ENCODE measurements at regions not wholly inside any gene's neighbourhood (a gene's known extent, or its start where the extent isn't known, plus 50 kb on each side); places are given as distances from the start of the nearest gene placed in this dataset.
"Not testable (repeated sequence)": the region's sequence is repeated elsewhere in the genome, so short reads cannot be mapped to it uniquely, and the experiment has no call there.

GRCh38 chr3:104198131-104198530, 1168.6 kb upstream of the ALCAM start:
- DNase-seq (ENCODE audit: low spot score) = no peak
- TF ChIP-seq CTCF (IDR thresholded peaks at IDR 0.05) = no peak
- ATAC-seq (ENCODE audit: low FRiP score) = no peak

GRCh38 chr3:104206925-104207324, 1159.8 kb upstream of the ALCAM start:
- no peak for ATAC-seq (ENCODE audit: low FRiP score)
- no peak for DNase-seq (ENCODE audit: low spot score)
- no peak for TF ChIP-seq CTCF (IDR thresholded peaks at IDR 0.05)

GRCh38 chr3:104214277-104214676, 1152.4 kb upstream of the ALCAM start:
- ATAC-seq (ENCODE audit: low FRiP score) (no peak), DNase-seq (ENCODE audit: low spot score) (no peak)
- TF ChIP-seq CTCF (IDR thresholded peaks at IDR 0.05) = no peak

- ATAC-seq (ENCODE audit: low FRiP score) (no peak), DNase-seq (ENCODE audit: low spot score) (no peak)
- no peak for TF ChIP-seq CTCF (IDR thresholded peaks at IDR 0.05)
Observed at GRCh38 chr3:104214937-104215336, 1151.8 kb upstream of the ALCAM start.

- DNase-seq (ENCODE audit: low spot score); ATAC-seq (ENCODE audit: low FRiP score): not testable (repeated sequence)
Observed at GRCh38 chr3:104219046-104219445, 1147.7 kb upstream of the ALCAM start.

GRCh38 chr3:104234442-104235194, 1132.1 kb upstream of the ALCAM start:
- DNase-seq (ENCODE audit: low spot score) (no peak), ATAC-seq (ENCODE audit: low FRiP score) (no peak)
- no peak for TF ChIP-seq CTCF (IDR thresholded peaks at IDR 0.05)

GRCh38 chr3:104244680-104245220, 1122.0 kb upstream of the ALCAM start:
- no peak for TF ChIP-seq CTCF (IDR thresholded peaks at IDR 0.05)
- ATAC-seq (ENCODE audit: low FRiP score) = no peak
- DNase-seq (ENCODE audit: low spot score) = no peak
